D721Med (cell line): ENCODE measurements at regions not wholly inside any gene's neighbourhood (a gene's known extent, or its start where the extent isn't known, plus 50 kb on each side); places are given as distances from the start of the nearest gene placed in this dataset.

Source experiments
- DNase-seq: peaks from one replicate; pipeline ENCODE4 v3.0.0; 2011; ENCODE audit warnings: low spot score; ENCODE audit not compliant: insufficient read length
- FAIRE-seq: peaks from 2 replicates; lab custom pipeline; 2011; peaks lifted over from hg19 to GRCh38; lab: Jason Lieb, UNC
- TF ChIP-seq, protein P1 (sequence below): IDR thresholded peaks from 2 replicates; pipeline ENCODE4 v1.5.1; 2012; ENCODE audit warnings: mild to moderate bottlenecking, control low read depth; ENCODE audit not compliant: insufficient read depth; ENCODE audit errors: missing control alignments

DNA sequence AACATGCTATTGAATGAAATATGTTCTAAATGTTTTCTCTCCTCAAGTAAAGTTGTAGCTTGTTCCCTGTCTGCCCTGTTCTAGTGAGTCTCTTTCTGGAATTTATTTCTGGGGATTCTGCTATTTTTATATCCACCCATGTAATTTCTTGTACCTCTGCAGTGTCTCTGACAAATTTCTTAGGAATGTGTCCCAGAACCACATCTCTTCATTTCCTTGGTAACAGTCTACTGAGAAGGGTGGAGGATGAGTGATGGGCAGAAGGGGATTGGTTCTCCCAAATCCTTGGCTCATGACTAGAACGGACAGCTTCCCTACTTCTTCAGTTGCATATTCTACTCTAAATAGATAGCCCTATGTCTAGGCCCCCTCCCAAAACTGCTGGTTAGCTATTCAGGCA is 490.6 kb upstream of the LINC00305 start:
- DNase-seq (no peak), FAIRE-seq (no peak)
- TF ChIP-seq, protein P1, sequence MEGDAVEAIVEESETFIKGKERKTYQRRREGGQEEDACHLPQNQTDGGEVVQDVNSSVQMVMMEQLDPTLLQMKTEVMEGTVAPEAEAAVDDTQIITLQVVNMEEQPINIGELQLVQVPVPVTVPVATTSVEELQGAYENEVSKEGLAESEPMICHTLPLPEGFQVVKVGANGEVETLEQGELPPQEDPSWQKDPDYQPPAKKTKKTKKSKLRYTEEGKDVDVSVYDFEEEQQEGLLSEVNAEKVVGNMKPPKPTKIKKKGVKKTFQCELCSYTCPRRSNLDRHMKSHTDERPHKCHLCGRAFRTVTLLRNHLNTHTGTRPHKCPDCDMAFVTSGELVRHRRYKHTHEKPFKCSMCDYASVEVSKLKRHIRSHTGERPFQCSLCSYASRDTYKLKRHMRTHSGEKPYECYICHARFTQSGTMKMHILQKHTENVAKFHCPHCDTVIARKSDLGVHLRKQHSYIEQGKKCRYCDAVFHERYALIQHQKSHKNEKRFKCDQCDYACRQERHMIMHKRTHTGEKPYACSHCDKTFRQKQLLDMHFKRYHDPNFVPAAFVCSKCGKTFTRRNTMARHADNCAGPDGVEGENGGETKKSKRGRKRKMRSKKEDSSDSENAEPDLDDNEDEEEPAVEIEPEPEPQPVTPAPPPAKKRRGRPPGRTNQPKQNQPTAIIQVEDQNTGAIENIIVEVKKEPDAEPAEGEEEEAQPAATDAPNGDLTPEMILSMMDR, result no peak

DNA sequence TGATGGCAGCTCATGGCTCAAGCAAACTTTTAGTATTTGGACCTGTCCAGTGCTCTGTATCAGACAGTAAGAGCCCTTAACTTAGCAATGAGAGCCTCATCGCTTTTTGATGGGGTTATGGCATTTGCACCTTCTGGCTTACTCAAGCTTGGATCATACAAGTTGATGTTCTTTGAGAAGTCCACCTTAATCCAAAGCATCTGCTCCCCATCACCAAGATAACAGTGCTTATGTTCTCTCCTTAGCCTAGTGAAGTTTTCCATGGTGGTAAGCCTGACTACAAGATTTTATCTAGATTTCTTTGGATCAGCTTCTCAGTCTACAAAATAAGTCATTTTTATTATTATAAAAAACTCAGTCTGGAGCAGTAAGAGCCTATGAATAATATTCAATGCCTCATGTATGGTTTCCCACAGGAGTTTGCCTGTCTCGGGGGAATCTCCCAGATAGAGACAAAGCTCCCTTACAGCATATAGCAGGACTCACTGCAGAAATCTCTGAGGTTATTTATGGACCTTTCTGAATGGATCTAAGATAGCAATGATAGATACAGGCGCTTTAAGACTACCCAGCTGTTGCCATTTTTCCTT is 472.2 kb upstream of the LINC00305 start:
- TF ChIP-seq, protein P1, result no peak
- DNase-seq (no peak), FAIRE-seq (no peak)

DNA sequence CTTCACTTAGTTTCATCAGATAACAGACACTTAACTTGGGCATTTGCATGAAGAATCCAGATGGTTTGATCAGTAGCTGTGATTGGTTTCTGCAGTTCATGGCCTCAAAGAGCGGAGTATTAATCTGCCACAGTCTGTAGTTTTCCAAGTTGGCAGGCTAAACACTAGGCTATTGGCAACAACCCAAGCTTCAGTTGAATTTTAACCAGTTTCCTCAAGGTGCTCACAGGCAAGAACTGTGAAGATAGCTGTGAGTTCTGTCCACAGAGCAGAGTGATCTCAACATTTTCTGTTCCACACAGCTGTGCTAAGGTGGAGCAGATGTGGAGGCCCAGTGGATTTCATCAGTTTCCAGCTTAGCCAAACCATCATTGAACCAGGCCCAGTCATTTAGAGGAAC is 469.5 kb upstream of the LINC00305 start:
- DNase-seq (no peak), FAIRE-seq (no peak)
- TF ChIP-seq, protein P1, result no peak

DNA sequence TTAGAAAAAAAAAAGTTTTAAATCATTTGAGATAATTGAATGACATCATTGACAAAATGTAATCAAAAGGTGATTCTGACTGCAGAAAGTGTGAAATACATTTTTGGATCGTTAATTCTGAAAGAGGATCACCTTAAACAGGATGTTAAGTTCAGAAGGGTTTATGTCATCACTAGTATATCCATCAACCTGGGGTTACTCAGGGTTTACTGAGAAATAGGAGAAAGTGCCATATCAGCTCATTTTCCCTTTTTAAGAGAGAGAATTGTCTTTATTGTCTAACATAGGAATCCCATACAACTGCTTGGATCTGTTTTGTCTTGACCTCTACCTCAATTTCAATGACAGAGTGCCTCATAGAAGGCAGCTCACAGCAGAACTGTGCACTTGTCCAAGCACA is 466.1 kb upstream of the LINC00305 start:
- FAIRE-seq (no peak), DNase-seq (no peak)
- TF ChIP-seq, protein P1, result no peak

DNA sequence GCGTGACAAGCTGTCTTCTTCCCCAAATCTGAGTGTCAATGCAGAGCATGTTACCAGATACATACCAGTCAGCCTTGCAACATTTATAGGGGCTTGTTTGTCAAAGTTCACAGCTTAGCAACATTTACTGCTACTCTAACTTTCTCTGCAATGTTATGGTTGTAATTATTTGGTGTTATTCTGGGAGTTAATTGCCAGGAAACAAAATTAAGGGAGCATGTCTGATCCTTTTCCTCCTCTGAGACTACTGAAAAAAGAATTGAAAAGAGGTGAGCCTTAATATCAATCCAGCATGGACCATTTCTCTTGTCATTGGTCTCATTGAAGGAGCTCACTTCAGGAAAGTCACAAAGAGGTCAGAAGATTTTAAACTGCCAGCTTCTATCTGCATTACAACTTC is 465.6 kb upstream of the LINC00305 start:
- no peak for DNase-seq
- FAIRE-seq, result no peak
- TF ChIP-seq, protein P1, result no peak

DNA sequence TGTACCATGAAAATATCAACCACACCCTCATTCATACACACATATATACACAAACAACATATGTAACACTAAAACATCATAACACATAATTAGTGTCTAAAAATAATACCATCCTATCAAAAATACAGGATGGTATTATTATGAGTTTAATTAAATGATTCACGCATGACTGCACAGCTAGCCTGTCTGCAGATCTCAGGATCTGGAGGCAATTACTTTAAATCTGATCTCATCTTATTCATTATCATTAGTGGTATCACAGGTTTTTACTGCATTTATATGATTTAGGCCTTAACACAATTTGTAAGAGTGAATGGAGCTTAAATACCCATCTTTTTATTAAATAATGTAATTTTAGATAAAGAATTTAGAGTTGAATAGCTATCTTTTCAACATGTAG is 443.4 kb upstream of the LINC00305 start:
- peak; percentile 37 for DNase-seq
- TF ChIP-seq, protein P1, result no peak
- no peak for FAIRE-seq

DNA sequence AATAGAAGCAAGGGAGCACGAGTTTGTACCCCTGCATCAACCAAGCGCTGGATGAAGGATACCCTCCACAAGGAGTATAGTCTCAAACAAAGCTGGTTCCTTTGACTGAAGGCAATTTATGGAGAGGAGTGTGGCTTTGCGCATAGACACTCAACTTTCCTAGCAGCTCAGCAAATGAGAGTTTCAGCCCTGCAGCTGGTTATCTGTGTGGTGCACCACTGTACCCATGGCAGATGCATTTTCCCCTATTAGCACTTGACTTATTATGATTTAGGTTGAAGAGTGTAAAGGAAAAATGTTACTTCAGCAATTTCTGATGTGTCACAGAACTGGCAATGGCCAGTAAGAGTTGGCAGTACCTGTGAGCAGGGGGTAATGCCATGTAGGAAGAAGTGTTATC is 440.1 kb upstream of the LINC00305 start:
- TF ChIP-seq, protein P1, result no peak
- no peak for DNase-seq
- no peak for FAIRE-seq
